Thoracic aorta (tissue), 2 donors: ENCODE measurements at regions not wholly inside any gene's neighbourhood (a gene's known extent, or its start where the extent isn't known, plus 50 kb on each side); places are given as distances from the start of the nearest gene placed in this dataset.

Experiments
- ATAC-seq: fragments of 150-250 bp; one replicate; pipeline ENCODE4 v1.8.0; 2017; ENCODE audit warnings: low read depth; ENCODE audit not compliant: insufficient number of reproducible peaks, low FRiP score
- DNase-seq: peaks from one replicate; pipeline ENCODE4 v3.0.0-alpha.2; 2020; ENCODE audit warnings: low spot score
- H3K27ac ChIP-seq, 2 donors: fragments of 200-600 bp; sonication (generic); 1 replicate in 1 of 2; 2 replicates in 1 of 2; pipeline ENCODE4 v1.5.1; 2016; ENCODE audit warnings: mild to moderate bottlenecking in 2 of 2, moderate library complexity in 2 of 2
- H3K27me3 ChIP-seq: fragments of 200-600 bp; sonication (generic); replicated peaks from 2 replicates; pipeline ENCODE4 v1.6.0; 2016; ENCODE audit warnings: mild to moderate bottlenecking; ENCODE audit not compliant: insufficient read depth
- H3K36me3 ChIP-seq: fragments of 200-600 bp; sonication (generic); one replicate; pipeline ENCODE4 v1.5.1; 2016
- H3K4me1 ChIP-seq, 2 donors: fragments of 200-600 bp; sonication (generic); 1 replicate in 1 of 2; 2 replicates in 1 of 2; pipeline versions ENCODE4 v1.5.1 to v1.6.0; 2016; ENCODE audit warnings: low read depth in 2 of 2, mild to moderate bottlenecking in 1 of 2; ENCODE audit not compliant: control insufficient read depth in 1 of 2
- H3K4me3 ChIP-seq: fragments of 200-600 bp; sonication (generic); 2 replicates; pipeline ENCODE4 v1.5.1; 2016; ENCODE audit warnings: mild to moderate bottlenecking
- H3K9me3 ChIP-seq: fragments of 200-600 bp; sonication (generic); 2 replicates; pipeline ENCODE4 v1.5.1; 2016
- CTCF ChIP-seq: fragments of 200-600 bp; sonication (generic); IDR thresholded peaks from one replicate; pipeline ENCODE4 v1.5.1; 2019; ENCODE audit warnings: antibody characterized with exemption

GRCh38 chr4:165686756-165687155 lies 186.3 kb upstream of the TLL1 start:
- DNase-seq (no peak), ATAC-seq (no peak)
- TF ChIP-seq CTCF: no peak
- no peak overlapping the region for H3K27ac ChIP-seq
- H3K4me3 ChIP-seq: no peak overlapping the region
- no peaks in the 10 kb centered on the region for H3K27me3 ChIP-seq
- H3K4me1 ChIP-seq: no peaks in the 10 kb centered on the region
- H3K36me3 ChIP-seq: no peaks in the 10 kb centered on the region
- H3K9me3 ChIP-seq: no peaks in the 10 kb centered on the region

GRCh38 chr4:165689159-165689558 lies 183.9 kb upstream of the TLL1 start:
- Histone ChIP-seq H3K27me3 (no peaks in the 10 kb centered on the region), H3K9me3 (no peaks in the 10 kb centered on the region)

GRCh38 chr4:165692082-165692481 lies 181.0 kb upstream of the TLL1 start:
- Histone ChIP-seq H3K4me1 (no peaks in the 10 kb centered on the region), H3K4me3 (no peak overlapping the region), H3K36me3 (no peaks in the 10 kb centered on the region), H3K27me3 (no peaks in the 10 kb centered on the region), H3K27ac (no peak overlapping the region), H3K9me3 (no peaks in the 10 kb centered on the region)
- TF ChIP-seq CTCF: no peak
- ATAC-seq: no peak
- no peak for DNase-seq

More at GRCh38 chr4:165689159-165689558, 183.9 kb upstream of the TLL1 start:
- no peak overlapping the region for H3K4me3 ChIP-seq
- ATAC-seq: no peak
- no peak for TF ChIP-seq CTCF
- H3K36me3 ChIP-seq: no peaks in the 10 kb centered on the region
- no peak overlapping the region for H3K27ac ChIP-seq
- DNase-seq: no peak
- no peaks in the 10 kb centered on the region for H3K4me1 ChIP-seq

- no peak for ATAC-seq
- no peaks in the 10 kb centered on the region for H3K9me3 ChIP-seq
- no peak overlapping the region for H3K27ac ChIP-seq
- H3K36me3 ChIP-seq: no peaks in the 10 kb centered on the region
- no peaks in the 10 kb centered on the region for H3K27me3 ChIP-seq
- no peaks in the 10 kb centered on the region for H3K4me1 ChIP-seq
- H3K4me3 ChIP-seq: no peak overlapping the region
- TF ChIP-seq CTCF: no peak
- DNase-seq: no peak
Measured at GRCh38 chr4:165698272-165698671, 174.8 kb upstream of the TLL1 start.

GRCh38 chr4:165699055-165699454 lies 174.0 kb upstream of the TLL1 start:
- no peak for DNase-seq
- no peak overlapping the region for H3K4me3 ChIP-seq
- H3K27me3 ChIP-seq: no peaks in the 10 kb centered on the region
- H3K27ac ChIP-seq: no peak overlapping the region
- H3K36me3 ChIP-seq: no peaks in the 10 kb centered on the region
- no peaks in the 10 kb centered on the region for H3K4me1 ChIP-seq
- no peaks in the 10 kb centered on the region for H3K9me3 ChIP-seq
- no peak for TF ChIP-seq CTCF
- no peak for ATAC-seq
